RPMI8226 (cell line): ENCODE measurements at regions not wholly inside any gene's neighbourhood (a gene's known extent, or its start where the extent isn't known, plus 50 kb on each side); places are given as distances from the start of the nearest gene placed in this dataset.

Source experiments
- DNase-seq: peaks from one replicate; pipeline ENCODE4 v3.0.0-alpha.2; 2015

DNA sequence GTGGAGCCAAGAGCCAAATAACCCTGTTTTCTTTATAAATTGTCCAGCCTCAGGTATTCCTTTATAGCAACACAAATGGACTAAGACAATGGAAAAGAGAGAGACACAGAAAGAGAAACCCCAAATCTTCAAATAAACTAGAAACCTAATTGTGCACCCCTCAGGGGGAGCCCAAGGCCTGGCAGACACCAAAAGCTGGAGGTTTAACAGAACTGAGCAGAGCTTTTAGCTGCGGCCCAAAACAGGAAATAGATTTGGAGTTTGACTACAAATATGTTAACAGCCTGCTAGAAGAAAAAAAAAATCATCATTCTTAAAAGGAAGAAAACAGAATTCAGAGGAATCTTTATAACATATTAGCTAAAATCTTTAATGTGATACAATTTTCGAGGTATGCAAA is 1135.0 kb downstream of the GATA3 start:
- no peak for DNase-seq

GRCh38 chr10:9193120-9193519 is 1138.6 kb downstream of the GATA3 start:
- no peak for DNase-seq

- no peak for DNase-seq
Measured at GRCh38 chr10:9195385-9195784, 1140.9 kb downstream of the GATA3 start.

GRCh38 chr10:9198611-9199010 is 1144.1 kb downstream of the GATA3 start:
- DNase-seq = no peak

GRCh38 chr10:9205558-9205957 is 1151.1 kb downstream of the GATA3 start:
- no peak for DNase-seq

GRCh38 chr10:9209105-9209798 is 1154.8 kb downstream of the GATA3 start:
- peak; percentile 60 for DNase-seq

- no peak for DNase-seq
Measured at GRCh38 chr10:9211228-9211627, 1156.7 kb downstream of the GATA3 start.

DNA sequence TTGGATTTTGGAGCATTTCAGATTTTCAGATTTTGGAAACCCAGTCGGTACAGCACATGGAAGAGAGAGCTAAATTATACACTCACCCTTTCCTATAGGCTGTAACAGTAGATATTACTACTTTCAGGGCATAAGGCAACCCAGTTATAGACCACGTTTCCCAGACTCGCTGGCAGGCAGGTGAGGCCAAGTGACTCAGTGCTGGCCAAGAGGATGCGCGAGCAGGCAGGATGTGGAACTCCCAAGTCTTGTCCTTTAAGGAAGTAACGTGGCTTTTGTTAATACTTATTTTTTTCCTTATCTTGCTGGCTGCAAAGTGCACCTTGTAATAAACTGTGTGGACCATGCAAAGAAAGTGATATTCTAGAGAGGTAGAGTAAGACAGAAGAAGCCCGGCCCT is 1160.1 kb downstream of the GATA3 start:
- no peak for DNase-seq

GRCh38 chr10:9215121-9215520 is 1160.6 kb downstream of the GATA3 start:
- DNase-seq = no peak

- DNase-seq = no peak
Measured at GRCh38 chr10:9219860-9220259, 1165.4 kb downstream of the GATA3 start.

- no peak for DNase-seq
Measured at GRCh38 chr10:9222917-9223316, 1168.4 kb downstream of the GATA3 start.

GRCh38 chr10:9227679-9228365 is 1173.3 kb downstream of the GATA3 start:
- DNase-seq = no peak

GRCh38 chr10:9228771-9229170 is 1174.3 kb downstream of the GATA3 start:
- DNase-seq = no peak

GRCh38 chr10:9229702-9230244 is 1175.3 kb downstream of the GATA3 start:
- no peak for DNase-seq

DNA sequence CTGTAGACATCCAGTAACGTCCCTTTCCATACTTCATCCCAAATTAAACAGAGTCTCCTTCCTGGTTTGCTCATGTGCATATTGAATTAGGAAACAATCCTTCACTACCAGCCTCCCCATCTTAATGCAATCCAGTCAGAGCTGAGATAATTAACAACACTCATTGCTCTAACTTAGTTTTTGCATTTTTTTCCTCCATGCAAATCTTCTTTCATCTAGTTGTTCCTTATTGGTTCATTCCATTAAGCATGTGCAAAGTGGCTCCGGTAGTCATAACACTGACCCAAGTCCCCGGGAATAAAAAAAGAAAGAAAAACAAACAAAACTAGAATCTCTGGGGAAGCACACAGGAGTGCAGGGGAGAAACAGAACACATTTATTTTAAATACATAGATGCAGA is 1176.1 kb downstream of the GATA3 start:
- DNase-seq = no peak

GRCh38 chr10:9234191-9234590 is 1179.7 kb downstream of the GATA3 start:
- no peak for DNase-seq

- no peak for DNase-seq
Measured at GRCh38 chr10:9238041-9238440, 1183.6 kb downstream of the GATA3 start.

DNA sequence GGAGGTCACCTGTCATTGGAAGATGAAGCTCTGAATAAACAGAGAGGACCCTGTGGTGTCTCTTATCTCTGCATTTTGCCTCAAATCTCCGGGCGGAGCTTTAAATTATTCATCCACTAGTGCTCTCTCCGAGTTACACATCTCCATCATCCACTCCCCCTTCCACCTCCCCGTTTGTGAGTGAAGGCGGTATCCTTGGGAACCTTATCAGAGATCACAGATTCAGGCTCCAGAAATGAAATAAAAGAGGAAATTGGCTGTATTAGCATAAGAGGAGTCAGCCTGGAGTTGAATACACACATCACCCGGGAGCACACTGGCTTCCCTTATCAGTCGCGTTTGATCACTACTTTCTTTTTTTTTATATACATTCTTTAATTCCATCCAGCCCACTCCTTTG is 1184.8 kb downstream of the GATA3 start:
- no peak for DNase-seq

GRCh38 chr10:9243941-9244411 is 1189.5 kb downstream of the GATA3 start:
- no peak for DNase-seq

GRCh38 chr10:9244864-9245263 is 1190.4 kb downstream of the GATA3 start:
- DNase-seq = no peak

GRCh38 chr10:9253121-9253520 is 1198.6 kb downstream of the GATA3 start:
- no peak for DNase-seq

DNA sequence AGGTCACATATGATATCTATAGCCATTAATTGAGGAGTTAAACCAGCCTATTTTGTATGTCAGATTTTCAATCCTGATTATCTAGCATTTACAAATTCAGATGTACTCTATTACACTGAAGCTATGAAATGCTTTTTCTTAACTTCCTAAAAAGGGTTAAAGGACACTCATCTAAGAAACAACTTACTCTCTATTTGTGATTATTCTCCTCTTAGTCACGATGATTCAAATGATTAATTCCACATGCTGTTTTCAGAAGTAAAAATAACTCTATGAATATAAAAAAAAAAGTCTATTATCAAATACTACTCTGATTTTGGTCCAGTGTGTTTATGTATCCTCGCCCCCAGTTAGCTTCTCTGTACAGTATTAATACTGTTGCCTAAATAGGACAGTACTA is 1199.9 kb downstream of the GATA3 start:
- DNase-seq = no peak

- DNase-seq = no peak
Measured at GRCh38 chr10:9260690-9261089, 1206.2 kb downstream of the GATA3 start.

DNA sequence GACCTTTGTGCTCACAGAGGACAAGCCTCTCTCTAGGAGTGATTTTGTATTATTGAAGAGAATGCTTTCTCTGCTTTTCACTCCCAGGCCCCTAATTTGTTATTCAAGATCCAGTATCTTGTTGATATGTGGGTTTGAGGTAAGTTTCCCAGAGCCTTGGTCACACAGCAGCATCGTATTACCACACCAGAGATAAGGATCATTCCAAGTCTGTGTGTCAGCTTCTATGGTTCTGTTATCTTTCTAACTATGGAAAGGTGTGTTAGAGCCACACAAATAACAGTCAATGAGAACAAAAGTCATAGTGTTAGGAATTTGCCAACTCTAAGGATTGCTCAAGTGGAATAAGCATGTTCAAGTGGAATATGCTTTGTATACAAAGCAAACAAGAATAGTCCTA is 1208.3 kb downstream of the GATA3 start:
- no peak for DNase-seq
